Progenitor cell of endocrine pancreas (in vitro differentiated cells): ENCODE measurements at regions not wholly inside any gene's neighbourhood (a gene's known extent, or its start where the extent isn't known, plus 50 kb on each side); places are given as distances from the start of the nearest gene placed in this dataset.

ENCODE experiments used
- DNase-seq: peaks from one replicate; pipeline ENCODE4 v3.0.0; 2021; ENCODE audit warnings: low spot score; ENCODE audit not compliant: unreplicated experiment
- H3K27ac Mint-ChIP-seq: 2 replicates; pipeline ENCODE4 v1.8.0; 2021; ENCODE audit warnings: mild to moderate bottlenecking, moderate library complexity, mixed read lengths
- H3K27me3 Mint-ChIP-seq: 2 replicates; pipeline ENCODE4 v1.8.0; 2021; ENCODE audit warnings: mixed read lengths
- H3K36me3 Mint-ChIP-seq: 2 replicates; pipeline ENCODE4 v1.8.0; 2022; ENCODE audit warnings: mixed read lengths; ENCODE audit not compliant: insufficient read depth
- H3K4me1 Mint-ChIP-seq: 2 replicates; pipeline ENCODE4 v1.8.0; 2021; ENCODE audit warnings: low read depth, mixed read lengths
- H3K4me3 Mint-ChIP-seq: 2 replicates; pipeline ENCODE4 v1.8.0; 2021; ENCODE audit warnings: low read depth, mild to moderate bottlenecking, moderate library complexity, mixed read lengths
- H3K9me3 Mint-ChIP-seq: 2 replicates; pipeline ENCODE4 v1.8.0; 2021; ENCODE audit warnings: low read depth, mixed read lengths
- TF ChIP-seq, protein P1 (sequence below): fragments of 200-600 bp; sonication (generic); IDR thresholded peaks from one replicate; pipeline ENCODE4 v1.5.0; 2021; ENCODE audit warnings: antibody characterized with exemption, mild to moderate bottlenecking; ENCODE audit not compliant: unreplicated experiment

DNA sequence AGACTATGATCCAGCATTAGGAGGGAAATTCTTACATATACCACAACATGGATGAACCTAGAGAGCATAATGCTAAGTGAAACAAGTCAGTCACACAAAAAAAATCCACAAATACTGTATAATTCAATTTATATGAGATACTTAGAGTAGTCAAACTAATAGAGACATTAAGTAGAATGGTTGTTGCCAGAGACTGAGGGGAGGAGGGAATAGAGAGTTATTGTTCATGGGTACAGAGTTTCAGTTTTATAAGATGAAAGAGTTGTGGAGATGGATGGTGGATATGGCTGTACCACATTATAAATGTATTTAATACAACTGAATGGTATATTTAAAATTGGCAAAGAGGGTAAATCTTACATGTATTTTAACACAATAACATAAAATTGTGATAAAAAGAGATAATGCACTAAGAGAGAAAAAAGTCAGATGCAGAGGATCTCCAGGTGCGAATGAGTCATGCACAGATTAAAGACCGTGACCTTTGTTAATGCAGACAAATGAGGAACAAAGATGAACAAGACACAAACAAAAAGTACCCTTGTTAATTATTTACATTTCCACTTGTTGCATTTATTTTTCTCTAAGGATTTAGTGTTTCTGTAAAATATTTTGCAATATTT lies 541.7 kb upstream of the MEX3C start:
- Mint-ChIP-seq H3K27me3 (no peaks in the 10 kb centered on the region), H3K4me1 (no peaks in the 10 kb centered on the region), H3K4me3 (no peak overlapping the region), H3K36me3 (no peaks in the 10 kb centered on the region), H3K9me3 (peaks cover 3% of the 10 kb centered on the region), H3K27ac (no peak overlapping the region)
- TF ChIP-seq, protein P1, sequence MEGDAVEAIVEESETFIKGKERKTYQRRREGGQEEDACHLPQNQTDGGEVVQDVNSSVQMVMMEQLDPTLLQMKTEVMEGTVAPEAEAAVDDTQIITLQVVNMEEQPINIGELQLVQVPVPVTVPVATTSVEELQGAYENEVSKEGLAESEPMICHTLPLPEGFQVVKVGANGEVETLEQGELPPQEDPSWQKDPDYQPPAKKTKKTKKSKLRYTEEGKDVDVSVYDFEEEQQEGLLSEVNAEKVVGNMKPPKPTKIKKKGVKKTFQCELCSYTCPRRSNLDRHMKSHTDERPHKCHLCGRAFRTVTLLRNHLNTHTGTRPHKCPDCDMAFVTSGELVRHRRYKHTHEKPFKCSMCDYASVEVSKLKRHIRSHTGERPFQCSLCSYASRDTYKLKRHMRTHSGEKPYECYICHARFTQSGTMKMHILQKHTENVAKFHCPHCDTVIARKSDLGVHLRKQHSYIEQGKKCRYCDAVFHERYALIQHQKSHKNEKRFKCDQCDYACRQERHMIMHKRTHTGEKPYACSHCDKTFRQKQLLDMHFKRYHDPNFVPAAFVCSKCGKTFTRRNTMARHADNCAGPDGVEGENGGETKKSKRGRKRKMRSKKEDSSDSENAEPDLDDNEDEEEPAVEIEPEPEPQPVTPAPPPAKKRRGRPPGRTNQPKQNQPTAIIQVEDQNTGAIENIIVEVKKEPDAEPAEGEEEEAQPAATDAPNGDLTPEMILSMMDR, result no peak
- no peak for DNase-seq

DNA sequence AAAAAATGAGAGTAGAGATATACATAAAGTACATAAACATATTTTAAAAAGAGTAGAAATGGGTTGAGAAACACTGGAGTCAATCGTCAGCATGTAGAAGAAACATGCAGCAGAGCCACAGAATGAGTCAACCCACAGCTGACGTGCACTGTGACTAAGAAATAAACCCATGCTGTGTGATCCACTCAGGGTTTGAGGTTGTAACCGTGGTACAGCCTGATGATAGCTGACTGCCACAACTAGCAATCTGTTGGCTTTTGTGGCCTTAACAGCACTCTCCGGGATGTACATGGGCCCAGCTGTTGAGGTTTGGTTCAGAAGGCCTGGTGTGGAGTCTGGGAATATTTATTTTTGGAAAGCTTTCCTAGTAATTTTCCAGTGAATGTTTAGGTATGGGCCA lies 554.4 kb upstream of the MEX3C start:
- no peaks in the 10 kb centered on the region for H3K27me3 Mint-ChIP-seq
- H3K9me3 Mint-ChIP-seq, result no peaks in the 10 kb centered on the region
- no peak overlapping the region for H3K27ac Mint-ChIP-seq
- H3K36me3 Mint-ChIP-seq, result no peaks in the 10 kb centered on the region
- H3K4me1 Mint-ChIP-seq, result no peaks in the 10 kb centered on the region
- no peak overlapping the region for H3K4me3 Mint-ChIP-seq
- TF ChIP-seq, protein P1, result no peak
- DNase-seq, result no peak

DNA sequence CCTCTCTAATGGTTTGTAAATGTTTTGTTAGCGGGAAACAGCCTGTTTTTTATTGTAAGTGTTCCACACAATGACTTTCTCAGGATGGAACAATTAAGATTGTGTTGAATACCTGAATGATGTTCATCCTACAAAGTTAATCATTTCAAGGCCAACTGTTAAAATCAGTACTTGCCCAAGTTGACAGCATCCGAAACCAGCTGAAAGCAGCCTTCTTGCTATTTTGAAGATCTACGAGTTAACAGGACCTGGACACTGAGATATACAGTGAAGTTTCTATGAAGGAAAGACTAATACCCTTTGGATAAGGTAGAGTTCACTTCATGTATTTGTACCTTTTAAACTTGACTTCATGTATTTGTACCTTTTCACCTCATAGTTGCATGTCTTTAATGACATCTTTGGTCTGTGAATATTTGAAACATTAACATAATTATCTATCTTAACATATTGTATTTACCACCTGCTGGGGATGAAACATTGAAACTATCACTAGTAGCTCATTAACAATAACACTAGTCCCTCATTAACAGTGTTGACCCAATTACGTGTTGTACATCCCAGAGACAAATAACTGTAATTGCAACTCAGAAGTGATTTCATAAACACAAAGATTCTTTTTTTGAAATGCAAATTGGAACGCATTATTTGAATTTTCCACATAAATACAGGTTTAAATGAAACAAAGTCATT lies 556.0 kb upstream of the MEX3C start:
- Mint-ChIP-seq H3K27ac (no peak overlapping the region), H3K4me1 (no peaks in the 10 kb centered on the region), H3K4me3 (no peak overlapping the region), H3K36me3 (no peaks in the 10 kb centered on the region), H3K27me3 (no peaks in the 10 kb centered on the region), H3K9me3 (no peaks in the 10 kb centered on the region)
- TF ChIP-seq, protein P1, result no peak
- no peak for DNase-seq

DNA sequence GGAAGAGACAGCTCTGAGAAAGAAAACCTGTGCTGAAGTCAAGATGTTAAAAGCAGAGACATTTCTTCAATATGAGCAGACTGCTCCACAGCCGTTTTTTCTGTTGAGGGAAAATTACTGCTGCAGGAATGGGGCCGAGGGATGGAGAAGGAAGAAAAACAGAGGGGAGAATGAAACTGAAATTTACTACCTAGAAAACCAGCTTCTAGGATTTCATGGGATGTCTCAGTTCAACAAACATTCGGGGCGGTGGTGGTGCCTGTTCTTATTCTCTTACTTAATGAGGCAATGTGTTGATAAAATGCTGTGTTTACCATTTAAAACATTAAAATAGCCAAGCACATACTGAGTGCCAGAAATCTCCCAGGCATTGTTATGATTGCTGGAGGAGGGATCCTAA lies 557.1 kb upstream of the MEX3C start:
- Mint-ChIP-seq H3K9me3 (no peaks in the 10 kb centered on the region), H3K4me1 (no peaks in the 10 kb centered on the region), H3K4me3 (no peak overlapping the region), H3K36me3 (no peaks in the 10 kb centered on the region), H3K27me3 (no peaks in the 10 kb centered on the region), H3K27ac (no peak overlapping the region)
- TF ChIP-seq, protein P1, result no peak
- DNase-seq, result no peak

DNA sequence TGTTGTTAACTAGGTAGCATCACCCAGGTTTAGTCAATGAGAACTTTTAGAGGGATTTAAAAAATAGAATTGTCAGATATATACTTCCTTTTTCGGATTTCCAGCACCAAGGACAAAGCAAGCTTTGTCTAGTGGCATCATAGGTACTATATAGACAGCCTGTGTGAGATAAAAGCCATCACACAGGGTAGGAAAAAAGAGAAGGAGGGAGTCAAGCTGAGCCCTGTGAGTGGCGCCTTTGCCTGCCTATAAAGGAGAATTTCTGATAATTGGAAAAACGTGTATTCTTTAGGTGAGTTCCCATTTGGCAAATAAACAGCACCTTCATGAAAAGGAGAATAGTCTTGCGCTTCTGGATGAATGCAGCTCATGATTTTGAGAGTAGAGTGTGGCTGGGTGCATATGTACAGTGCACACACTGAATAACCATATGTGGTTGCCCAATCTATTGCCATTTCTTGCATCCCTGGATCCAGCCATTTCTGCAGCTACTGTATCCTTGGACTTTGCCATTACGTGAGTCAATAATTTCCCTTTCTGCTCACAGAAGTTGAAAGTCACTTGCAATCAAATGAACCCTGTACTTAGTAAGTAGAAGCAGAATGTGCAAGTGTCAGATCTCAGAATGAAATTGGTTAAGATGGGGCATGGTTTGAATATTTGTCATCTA lies 559.9 kb upstream of the MEX3C start:
- no peak overlapping the region for H3K27ac Mint-ChIP-seq
- DNase-seq, result no peak
- no peaks in the 10 kb centered on the region for H3K36me3 Mint-ChIP-seq
- no peaks in the 10 kb centered on the region for H3K9me3 Mint-ChIP-seq
- H3K4me1 Mint-ChIP-seq, result peaks cover 5% of the 10 kb centered on the region
- H3K4me3 Mint-ChIP-seq, result no peak overlapping the region
- no peaks in the 10 kb centered on the region for H3K27me3 Mint-ChIP-seq
- TF ChIP-seq, protein P1, result no peak
